ENCODE measurements at regions not wholly inside any gene's neighbourhood (a gene's known extent, or its start where the extent isn't known, plus 50 kb on each side); places are given as distances from the start of the nearest gene placed in this dataset.

DNA sequence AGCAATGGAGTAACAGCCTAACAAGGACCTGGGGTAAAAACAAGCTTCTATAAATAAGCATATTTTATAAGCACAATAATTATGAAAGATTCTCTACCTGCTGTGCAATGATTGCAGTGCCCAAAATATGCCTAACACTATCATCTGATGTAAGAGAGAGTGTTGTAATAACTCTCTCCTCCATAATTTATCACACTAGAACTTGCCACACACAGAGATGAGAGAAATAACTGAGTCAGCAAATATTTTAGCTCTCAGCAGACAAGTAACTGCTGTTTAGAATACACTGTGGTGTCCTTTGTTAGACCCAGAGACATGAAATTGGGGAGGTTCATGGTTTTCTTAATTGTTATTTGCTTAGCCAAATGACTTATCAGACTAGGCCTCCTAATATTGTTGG lies 105.3 kb upstream of the ACP3 start:
- TF ChIP-seq, protein P1, sequence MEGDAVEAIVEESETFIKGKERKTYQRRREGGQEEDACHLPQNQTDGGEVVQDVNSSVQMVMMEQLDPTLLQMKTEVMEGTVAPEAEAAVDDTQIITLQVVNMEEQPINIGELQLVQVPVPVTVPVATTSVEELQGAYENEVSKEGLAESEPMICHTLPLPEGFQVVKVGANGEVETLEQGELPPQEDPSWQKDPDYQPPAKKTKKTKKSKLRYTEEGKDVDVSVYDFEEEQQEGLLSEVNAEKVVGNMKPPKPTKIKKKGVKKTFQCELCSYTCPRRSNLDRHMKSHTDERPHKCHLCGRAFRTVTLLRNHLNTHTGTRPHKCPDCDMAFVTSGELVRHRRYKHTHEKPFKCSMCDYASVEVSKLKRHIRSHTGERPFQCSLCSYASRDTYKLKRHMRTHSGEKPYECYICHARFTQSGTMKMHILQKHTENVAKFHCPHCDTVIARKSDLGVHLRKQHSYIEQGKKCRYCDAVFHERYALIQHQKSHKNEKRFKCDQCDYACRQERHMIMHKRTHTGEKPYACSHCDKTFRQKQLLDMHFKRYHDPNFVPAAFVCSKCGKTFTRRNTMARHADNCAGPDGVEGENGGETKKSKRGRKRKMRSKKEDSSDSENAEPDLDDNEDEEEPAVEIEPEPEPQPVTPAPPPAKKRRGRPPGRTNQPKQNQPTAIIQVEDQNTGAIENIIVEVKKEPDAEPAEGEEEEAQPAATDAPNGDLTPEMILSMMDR (conservative IDR thresholded peaks at IDR 0.05), result no peak
- H3K27ac Mint-ChIP-seq (ENCODE audit: unreplicated experiment), result no peak overlapping the region
- no peak for DNase-seq (ENCODE audit: low read depth, low spot score)
- H3K36me3 Mint-ChIP-seq (ENCODE audit: low read depth), result no peaks in the 10 kb centered on the region
- H3K4me1 Mint-ChIP-seq, result no peaks in the 10 kb centered on the region
- H3K9me3 Mint-ChIP-seq, result no peaks in the 10 kb centered on the region
- H3K27me3 Mint-ChIP-seq (ENCODE audit: low read depth), result peaks cover 18% of the 10 kb centered on the region
- H3K4me3 Mint-ChIP-seq, result no peak overlapping the region

DNA sequence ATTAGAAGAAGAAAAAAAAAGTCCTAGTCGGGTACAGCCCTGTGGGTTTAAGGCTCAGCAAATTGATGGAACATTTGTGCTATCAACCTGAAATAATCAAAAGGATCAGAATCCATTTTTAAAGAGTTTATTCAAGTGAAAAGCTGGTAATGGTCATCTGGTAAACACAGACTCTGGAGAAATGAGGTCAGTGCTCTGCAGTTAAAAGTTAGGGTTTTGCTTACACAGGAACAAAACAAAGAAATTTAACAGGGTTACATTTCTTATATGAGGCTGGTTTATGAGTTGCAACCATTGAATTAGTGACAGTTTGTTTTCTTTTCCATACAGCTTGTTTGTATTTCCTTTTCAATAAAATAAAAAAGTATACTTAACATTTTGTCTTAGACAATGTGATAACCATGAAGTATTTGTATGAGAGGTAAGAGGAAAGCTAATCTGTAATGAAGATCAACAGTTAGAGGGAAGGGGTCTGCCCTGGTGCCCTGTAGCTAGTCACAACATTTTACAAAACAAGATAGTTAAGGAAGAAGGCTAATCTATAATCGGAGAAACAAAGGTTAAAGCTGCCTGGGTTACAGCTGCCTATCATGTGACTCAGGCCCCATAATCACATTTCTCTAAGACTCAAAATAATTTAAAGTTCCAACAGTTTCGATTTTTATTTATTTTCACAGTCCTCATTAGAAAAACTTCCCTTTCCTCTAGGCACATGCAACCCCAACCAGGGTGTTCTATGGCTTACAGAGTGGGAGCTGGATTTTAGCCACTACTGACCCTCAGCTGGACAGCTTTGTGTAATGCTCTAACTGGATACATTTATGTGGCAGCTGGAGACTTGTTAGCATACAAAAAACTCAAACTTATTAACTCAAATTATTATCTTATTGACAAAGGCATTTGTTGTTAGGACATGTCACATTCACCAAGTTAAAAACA lies 98.1 kb upstream of the ACP3 start:
- Mint-ChIP-seq H3K27me3 (ENCODE audit: low read depth) (no peaks in the 10 kb centered on the region), H3K4me3 (no peak overlapping the region), H3K9me3 (no peaks in the 10 kb centered on the region), H3K4me1 (peaks cover 3% of the 10 kb centered on the region), H3K27ac (ENCODE audit: unreplicated experiment) (no peak overlapping the region), H3K36me3 (ENCODE audit: low read depth) (no peaks in the 10 kb centered on the region)
- no peak for DNase-seq (ENCODE audit: low read depth, low spot score)
- TF ChIP-seq, protein P1 (conservative IDR thresholded peaks at IDR 0.05), result no peak

DNA sequence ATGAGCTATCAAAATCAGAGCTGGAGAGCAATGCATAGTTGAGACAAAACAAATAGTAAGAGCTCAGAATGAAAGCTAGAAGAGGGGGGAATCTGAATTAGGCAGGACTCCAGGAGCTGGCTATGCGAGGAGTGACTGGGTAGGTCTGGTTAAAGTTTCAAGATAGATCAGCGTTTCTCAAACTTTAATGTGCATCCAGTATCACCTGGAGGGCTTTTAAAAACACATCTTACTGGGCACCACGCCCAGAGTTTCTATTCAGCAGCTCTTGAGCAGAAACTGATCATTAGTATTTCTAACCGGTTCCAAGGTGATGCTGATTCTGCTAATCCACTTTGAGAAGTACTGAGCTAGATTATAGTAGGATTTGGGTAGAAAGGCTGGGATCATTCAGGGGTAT lies 96.2 kb upstream of the ACP3 start:
- H3K4me3 Mint-ChIP-seq, result no peak overlapping the region

DNA sequence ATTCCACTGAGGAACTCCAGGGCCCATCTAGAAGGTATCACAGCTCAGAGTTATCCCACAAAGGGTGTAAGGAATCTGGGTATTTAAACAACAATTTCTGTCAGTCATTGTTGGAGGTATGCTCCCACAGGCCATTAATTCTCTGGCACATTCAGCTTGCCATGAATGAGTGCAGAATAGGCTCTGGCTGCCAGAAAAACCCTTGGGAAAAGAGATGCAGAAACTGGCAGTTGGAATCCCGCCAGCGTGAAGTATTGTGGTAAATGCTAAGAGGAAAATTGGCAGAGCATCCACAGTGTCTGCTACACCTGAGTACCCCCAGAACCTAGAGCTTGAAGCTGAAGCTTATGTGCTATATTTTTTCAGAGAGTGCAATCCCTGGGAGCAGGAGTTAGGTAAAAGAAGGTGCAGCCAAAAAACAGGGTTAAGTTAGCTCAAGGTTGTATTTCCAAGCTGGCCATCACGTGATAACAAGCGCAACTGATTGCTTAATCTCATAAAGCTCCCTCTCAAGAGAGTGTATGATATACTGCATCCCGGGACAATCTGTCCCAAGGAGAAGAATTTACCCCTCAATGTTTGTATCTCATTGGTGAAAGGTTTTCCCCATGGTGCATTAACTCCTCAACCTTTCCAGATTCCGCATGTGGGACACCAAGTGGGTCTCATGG lies 94.2 kb upstream of the ACP3 start:
- Mint-ChIP-seq H3K4me3 (no peak overlapping the region), H3K4me1 (peaks cover 3% of the 10 kb centered on the region), H3K9me3 (no peaks in the 10 kb centered on the region), H3K27me3 (ENCODE audit: low read depth) (no peaks in the 10 kb centered on the region), H3K27ac (ENCODE audit: unreplicated experiment) (no peak overlapping the region), H3K36me3 (ENCODE audit: low read depth) (no peaks in the 10 kb centered on the region)
- no peak for DNase-seq (ENCODE audit: low read depth, low spot score)
- TF ChIP-seq, protein P1 (conservative IDR thresholded peaks at IDR 0.05), result no peak

More for the DNA sequence above, 96.2 kb upstream of the ACP3 start:
- peaks cover 3% of the 10 kb centered on the region for H3K4me1 Mint-ChIP-seq
- TF ChIP-seq, protein P1 (conservative IDR thresholded peaks at IDR 0.05), result no peak
- H3K27me3 Mint-ChIP-seq (ENCODE audit: low read depth), result no peaks in the 10 kb centered on the region
- no peak for DNase-seq (ENCODE audit: low read depth, low spot score)
- no peaks in the 10 kb centered on the region for H3K36me3 Mint-ChIP-seq (ENCODE audit: low read depth)
- H3K9me3 Mint-ChIP-seq, result no peaks in the 10 kb centered on the region
- H3K27ac Mint-ChIP-seq (ENCODE audit: unreplicated experiment), result no peak overlapping the region

DNA sequence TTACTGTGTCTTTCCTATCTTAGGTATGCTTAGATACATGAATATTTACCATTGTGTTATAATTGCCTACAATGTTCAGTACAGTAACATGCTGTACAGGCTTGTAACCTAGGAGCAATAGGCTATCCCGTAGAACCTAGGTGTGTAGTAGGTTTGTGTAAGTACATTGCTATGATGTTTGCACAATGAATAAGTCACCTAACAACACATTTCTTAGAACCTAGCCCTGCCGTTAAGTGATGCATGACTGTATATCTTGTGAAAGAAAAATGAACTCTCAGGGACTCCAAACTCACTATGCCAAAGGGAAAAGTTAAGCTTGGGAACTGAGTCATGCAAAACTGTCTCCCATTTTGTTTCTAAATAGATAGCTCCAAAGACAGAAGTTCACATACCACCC lies 91.5 kb upstream of the ACP3 start:
- TF ChIP-seq, protein P1 (conservative IDR thresholded peaks at IDR 0.05), result no peak
- Mint-ChIP-seq H3K4me3 (no peak overlapping the region), H3K27me3 (ENCODE audit: low read depth) (peaks cover 4% of the 10 kb centered on the region), H3K4me1 (peaks cover 3% of the 10 kb centered on the region), H3K36me3 (ENCODE audit: low read depth) (no peaks in the 10 kb centered on the region), H3K27ac (ENCODE audit: unreplicated experiment) (no peak overlapping the region), H3K9me3 (no peaks in the 10 kb centered on the region)
- DNase-seq (ENCODE audit: low read depth, low spot score), result no peak
